DMS 273 (cell line): ENCODE measurements at regions not wholly inside any gene's neighbourhood (a gene's known extent, or its start where the extent isn't known, plus 50 kb on each side); places are given as distances from the start of the nearest gene placed in this dataset.

Experiments used
- DNase-seq: peaks from one replicate; lab custom pipeline; 2025; ENCODE audit not compliant: unreplicated experiment; lab: John Stamatoyannopoulos, UW

- DNase-seq, result no peak
These were observed 150.6 kb upstream of the RAB12 start for GRCh38 chr18:8458546-8459215.

DNA sequence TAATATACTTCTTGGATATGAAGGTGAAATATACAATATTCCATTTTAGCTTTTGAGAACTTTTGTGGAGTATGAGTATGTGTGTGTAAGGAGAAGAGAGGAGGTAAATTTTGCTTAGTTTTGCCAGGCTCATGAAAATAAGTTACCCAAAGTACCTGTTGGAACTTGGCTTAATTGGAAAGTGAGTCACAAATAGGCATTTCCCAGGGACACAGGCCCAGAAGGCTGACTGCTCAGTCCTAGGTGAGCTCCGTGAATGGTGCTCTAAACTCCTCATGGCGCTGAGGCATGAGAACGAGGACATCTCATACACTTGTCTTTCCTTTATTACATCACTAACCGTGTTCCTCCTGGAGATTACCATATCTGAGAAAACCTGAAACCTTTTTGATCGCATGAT is 148.5 kb upstream of the RAB12 start:
- no peak for DNase-seq

GRCh38 chr18:8461544-8461943 is 147.7 kb upstream of the RAB12 start:
- DNase-seq, result no peak

DNA sequence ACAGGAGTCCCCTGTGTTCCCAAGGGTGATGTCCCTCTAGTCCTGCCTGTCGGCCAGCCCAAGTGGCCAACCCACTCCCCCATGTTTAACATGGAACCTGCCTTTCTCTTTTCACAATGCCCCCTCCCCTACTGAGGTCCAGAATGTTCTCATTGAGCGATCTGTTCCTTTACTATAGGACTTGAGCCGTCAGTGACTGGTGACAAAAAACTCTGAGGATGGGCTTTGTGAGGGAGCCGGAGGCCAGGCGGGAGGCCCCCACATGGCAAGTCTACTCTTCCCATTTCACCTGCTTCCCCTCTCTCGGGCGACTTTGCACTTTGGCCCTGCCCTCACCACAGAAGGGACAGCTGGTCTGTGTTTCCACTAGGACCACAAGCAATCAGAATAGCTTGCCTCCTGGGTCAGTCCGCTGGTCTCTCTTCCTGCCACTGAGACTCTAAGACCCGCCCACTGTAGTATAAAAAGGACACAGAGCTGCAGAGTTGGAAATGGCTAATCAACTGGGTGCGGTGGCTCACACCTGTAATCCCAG is 146.5 kb upstream of the RAB12 start:
- DNase-seq, result no peak

DNA sequence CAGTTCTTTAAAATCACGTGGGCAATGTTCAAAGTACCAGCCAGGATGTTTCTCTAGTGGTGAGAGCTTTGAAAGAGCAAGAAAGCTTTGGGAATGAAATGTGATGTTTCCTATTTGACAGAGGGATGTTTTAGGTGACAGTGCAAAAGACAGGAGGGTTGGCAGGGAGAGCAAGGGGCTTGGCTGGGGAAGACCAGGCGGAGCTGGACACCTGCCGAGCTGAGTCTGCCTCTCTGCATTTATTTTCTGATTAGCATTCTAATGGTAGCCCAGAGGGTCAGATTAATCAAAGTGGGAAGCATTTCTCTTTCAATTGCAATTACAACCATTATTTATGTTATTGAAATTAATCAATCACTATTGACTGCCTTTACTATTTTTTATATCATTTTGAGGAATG is 145.4 kb upstream of the RAB12 start:
- DNase-seq, result no peak

- no peak for DNase-seq
These were observed 141.0 kb upstream of the RAB12 start for GRCh38 chr18:8468191-8468590.

DNA sequence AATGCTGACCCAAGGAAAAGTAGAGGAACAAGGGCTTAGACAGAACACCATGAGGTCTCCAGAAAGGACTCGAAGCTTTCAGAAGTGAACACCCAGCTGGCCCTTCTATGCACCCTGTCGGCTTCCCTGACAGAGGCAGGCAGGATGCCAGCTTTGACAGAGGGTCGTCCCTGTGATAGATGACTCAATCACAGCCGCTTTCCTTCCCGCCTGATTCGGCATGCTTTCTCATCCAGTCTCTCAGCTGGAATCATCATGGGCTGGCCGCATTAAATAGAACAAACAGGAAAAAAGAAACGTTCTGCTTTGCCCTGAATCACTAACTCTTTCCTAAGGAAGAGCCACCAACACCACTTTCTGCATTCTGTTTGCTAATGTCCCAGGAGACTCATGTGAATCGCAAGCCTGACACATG is 140.3 kb upstream of the RAB12 start:
- peak; percentile 64 for DNase-seq

- no peak for DNase-seq
These were observed 139.6 kb upstream of the RAB12 start for GRCh38 chr18:8469544-8470130.

- DNase-seq, result no peak
These were observed 137.9 kb upstream of the RAB12 start for GRCh38 chr18:8471372-8471771.

DNA sequence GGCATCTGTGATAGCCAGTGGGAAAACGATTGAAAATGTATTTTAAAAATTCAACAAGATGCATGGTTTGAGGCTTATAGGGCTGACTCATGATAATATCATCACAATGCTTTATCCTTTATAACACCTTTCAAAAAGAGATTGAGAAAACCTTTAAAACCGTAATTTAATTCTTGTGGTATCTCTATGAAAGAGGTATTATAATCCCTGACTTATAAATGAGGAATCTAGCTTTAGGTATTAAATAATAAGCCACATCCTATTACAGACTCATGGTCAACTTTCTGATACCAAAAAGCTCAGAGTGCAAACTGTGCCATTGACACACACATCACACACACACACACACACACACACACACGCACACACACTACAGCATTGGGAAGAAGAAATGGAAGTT is 134.6 kb upstream of the RAB12 start:
- no peak for DNase-seq

DNA sequence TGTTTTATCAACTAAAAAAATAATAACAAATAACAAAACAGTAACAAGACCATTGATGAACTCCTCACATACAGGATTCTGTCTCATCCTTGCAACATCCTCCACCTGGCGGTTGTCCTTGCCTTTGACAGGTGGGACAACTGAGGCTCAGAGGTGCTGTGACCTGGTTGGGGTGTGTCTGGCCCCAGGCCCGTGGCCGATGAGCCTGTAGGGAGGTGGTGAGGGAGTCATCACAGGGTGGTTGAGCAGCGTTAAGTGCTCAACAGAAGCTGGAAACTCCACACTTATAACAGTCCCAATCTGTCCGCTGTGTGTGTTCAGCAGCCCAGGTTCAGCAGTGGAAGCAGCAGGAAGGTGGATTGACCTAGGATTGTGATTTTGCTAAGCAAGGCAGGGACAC is 131.6 kb upstream of the RAB12 start:
- no peak for DNase-seq

DNA sequence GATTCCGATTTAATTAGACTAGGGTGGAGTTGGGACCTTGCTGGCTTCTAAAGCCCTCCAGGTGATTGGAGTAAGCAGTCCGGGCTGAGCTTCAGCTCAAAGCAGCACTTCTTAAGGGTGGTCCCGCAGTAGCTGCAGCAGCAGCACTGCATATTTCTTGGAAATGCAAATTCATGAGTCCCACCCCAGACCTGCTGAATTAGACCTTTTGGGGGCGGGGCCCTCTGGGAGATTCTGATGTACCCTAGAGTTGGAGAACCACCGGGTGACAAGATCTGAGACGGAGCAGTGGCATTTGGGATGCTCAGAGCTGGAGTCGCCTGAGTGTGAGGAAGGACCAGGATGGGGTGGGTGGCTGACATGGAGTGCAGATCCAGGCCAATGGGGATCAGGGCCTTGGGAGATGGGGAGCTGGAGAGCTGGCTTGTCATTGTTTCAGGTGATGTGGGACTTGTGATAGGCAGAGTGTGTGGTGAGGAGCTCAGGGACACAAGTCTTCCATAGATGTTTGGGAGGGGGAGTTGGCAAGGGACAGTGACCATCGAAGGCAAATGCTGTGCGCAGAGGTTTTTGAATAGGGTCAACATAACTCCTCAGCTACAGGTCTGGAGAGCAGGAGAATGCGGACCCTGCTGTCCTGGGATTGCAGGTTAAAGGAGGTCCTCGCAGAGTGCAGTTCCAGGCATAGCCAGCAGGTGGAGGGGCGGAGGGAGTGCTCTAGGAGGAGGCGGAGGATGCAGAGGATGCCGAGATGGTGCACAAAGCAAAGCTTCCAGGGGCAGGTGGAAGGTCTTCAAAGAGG is 130.9 kb upstream of the RAB12 start:
- peak; percentile 86 for DNase-seq

- DNase-seq, result no peak
These were observed 130.3 kb upstream of the RAB12 start for GRCh38 chr18:8478968-8479370.

GRCh38 chr18:8479789-8480188 is 129.4 kb upstream of the RAB12 start:
- DNase-seq, result no peak

DNA sequence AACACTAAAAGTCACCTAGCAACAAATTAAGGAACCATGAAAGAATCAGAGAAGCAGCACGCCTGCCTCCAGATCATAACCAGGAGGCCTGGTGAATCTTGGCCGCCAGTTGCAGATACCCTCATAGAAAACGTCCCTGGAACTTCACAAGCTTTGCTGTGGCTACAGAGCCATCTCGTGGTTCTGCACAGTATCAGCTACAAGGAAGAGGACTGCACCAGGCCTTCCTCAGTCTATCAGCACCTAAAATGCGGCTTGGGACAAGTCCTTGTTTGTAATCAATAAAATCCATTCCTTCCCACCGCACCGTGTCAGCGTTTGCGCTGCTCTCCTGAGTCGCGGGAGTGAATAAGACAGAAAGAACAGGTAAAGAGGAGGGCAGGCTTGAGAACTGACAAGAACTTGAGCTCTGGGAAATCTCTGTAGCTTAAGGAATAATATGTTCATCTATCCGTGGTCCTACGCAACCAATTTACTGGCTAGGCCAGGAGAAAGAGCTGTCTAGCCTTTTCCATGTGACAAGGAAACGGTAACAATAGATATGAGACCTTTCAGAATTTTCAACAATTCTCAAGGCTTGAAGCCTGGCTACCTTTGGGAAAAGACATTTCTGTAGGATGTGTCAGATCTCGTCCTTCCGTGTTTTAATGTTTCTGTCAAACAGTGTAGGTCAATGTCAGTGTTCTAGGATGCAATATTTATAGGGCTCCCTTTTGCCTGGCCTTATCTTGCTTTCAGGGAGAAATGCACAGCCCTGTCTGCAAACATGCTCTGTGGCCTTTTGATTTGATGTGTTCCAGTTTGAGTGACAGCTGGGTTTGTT is 128.5 kb upstream of the RAB12 start:
- peak; percentile 65 for DNase-seq

DNA sequence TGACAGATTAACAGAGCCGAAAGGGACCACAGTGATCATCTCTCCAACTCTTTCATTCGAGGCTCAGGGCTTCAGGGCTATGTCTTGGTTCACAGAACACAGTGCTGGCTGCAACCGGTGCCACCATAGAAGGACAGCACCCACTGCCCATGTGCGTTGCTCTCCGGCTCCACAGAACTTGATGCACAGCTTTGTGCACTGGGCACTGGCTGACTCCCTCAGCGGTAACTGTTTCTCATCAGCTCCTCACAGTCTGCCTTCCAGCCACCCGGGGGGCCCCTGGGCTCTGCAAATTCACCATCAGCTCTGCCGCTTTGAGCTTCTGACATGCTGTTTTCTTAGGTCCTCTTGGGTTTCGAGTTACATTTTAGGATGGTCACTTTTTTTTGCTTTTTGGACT is 124.3 kb upstream of the RAB12 start:
- DNase-seq, result no peak

DNA sequence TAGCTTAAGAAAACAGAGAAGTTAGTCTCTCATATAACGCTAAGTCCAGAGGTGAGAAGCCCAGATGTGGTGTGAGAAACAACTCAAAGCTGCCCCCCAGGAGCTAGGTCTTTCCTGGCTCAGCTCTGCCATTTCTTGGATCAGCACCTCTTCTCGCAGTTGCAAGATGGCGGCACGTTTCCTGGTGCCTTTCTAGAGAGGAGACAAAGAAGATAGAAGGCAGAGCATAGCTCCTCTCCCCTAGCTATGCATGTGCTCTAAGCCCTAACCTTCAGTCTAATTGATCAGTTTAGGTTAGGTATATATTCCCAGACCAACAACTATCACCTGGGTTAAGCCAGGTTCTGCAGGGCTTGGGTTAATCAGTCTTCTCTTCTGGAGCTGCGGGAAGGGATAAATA is 119.5 kb upstream of the RAB12 start:
- DNase-seq, result no peak

- DNase-seq, result no peak
These were observed 117.7 kb upstream of the RAB12 start for GRCh38 chr18:8491516-8491915.

DNA sequence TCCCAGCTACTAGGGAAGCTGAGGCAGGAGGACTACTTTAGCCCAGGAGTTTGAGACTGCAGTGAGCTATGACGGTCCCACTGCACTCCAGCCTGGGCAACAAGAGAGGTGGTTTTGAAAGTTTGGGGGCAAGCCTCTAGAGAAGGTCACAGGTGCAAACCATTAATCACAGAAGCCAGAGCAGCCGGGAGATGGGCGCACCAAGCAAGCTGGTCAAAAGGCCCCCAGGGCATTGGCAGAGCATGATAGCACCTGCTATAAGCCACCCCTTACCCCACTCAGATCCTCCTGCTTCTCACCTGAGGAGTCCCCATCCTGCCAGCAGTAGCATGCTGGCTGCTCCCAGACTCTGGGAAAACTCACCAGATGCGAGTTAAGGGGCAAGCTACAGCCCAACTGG is 116.1 kb upstream of the RAB12 start:
- DNase-seq, result no peak

- no peak for DNase-seq
These were observed 113.1 kb upstream of the RAB12 start for GRCh38 chr18:8496186-8496585.

DNA sequence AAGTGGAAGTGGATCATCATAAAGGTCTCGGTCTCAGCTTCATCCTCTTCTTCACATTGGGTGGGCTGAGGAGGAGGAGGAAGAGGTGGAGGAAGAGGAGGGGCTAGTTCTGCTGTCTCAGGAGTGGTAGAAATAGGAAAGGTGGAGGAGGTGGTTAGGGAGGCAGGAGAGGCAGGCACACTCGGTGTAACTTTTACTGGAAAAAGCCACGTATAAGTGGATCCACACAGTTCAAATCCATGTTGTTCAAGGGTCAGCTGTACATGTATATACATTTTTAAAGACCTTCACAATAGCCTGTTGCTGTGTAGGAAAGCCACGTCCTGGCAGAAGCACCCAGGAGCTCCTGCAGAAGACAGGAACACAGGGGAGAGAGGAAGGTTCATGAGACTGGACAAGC is 110.3 kb upstream of the RAB12 start:
- DNase-seq, result no peak
